Stimulated activated CD4-positive, alpha-beta T cell treated with anti-CD3 and anti-CD28 coated beads, Interleukin-15, amount 100 ng/mL, for 48 hours (primary cell): ENCODE measurements at regions not wholly inside any gene's neighbourhood (a gene's known extent, or its start where the extent isn't known, plus 50 kb on each side); places are given as distances from the start of the nearest gene placed in this dataset.
A peak's percentile ranks its signal among the peaks of the same experiment; 100 is the strongest.
"Not testable (repeated sequence)": the region's sequence is repeated elsewhere in the genome, so short reads cannot be mapped to it uniquely, and the experiment has no call there.

ENCODE experiments used
- DNase-seq, 2 donors: peaks; one replicate each; pipeline ENCODE4 v3.0.0-alpha.2; 2020; ENCODE audit warnings: low read depth in 2 of 2

- no peak for DNase-seq
Measured at GRCh38 chr16:87150681-87151280, 166.4 kb downstream of the C16orf95 start.

GRCh38 chr16:87152221-87152755, 164.9 kb downstream of the C16orf95 start:
- no peak for DNase-seq

GRCh38 chr16:87153326-87153725, 163.9 kb downstream of the C16orf95 start:
- DNase-seq = no peak

- DNase-seq = not testable (repeated sequence)
Measured at GRCh38 chr16:87155315-87155714, 161.9 kb downstream of the C16orf95 start.

- no peak for DNase-seq
Measured at GRCh38 chr16:87156195-87156594, 161.0 kb downstream of the C16orf95 start.

GRCh38 chr16:87160234-87160636, 157.0 kb downstream of the C16orf95 start:
- no peak for DNase-seq

GRCh38 chr16:87160701-87161337, 156.4 kb downstream of the C16orf95 start:
- no peak for DNase-seq

- not testable (repeated sequence) for DNase-seq
Measured at GRCh38 chr16:87161410-87161809, 155.8 kb downstream of the C16orf95 start.

- DNase-seq = peak in 1 of 2 donors; percentile 16
Measured at GRCh38 chr16:87161822-87162676, 155.1 kb downstream of the C16orf95 start.

- not testable (repeated sequence) for DNase-seq
Measured at GRCh38 chr16:87162799-87163198, 154.4 kb downstream of the C16orf95 start.

GRCh38 chr16:87163637-87164036, 153.6 kb downstream of the C16orf95 start:
- no peak for DNase-seq

GRCh38 chr16:87165151-87165550, 152.0 kb downstream of the C16orf95 start:
- no peak for DNase-seq

- DNase-seq = no peak
Measured at GRCh38 chr16:87165885-87166284, 151.3 kb downstream of the C16orf95 start.

GRCh38 chr16:87166321-87166720, 150.9 kb downstream of the C16orf95 start:
- no peak for DNase-seq

GRCh38 chr16:87166934-87167333, 150.3 kb downstream of the C16orf95 start:
- DNase-seq = no peak

- DNase-seq = no peak
Measured at GRCh38 chr16:87169509-87169995, 147.6 kb downstream of the C16orf95 start.

GRCh38 chr16:87170310-87170709, 146.9 kb downstream of the C16orf95 start:
- DNase-seq = no peak

- DNase-seq = no peak
Measured at GRCh38 chr16:87171723-87172122, 145.5 kb downstream of the C16orf95 start.

- no peak for DNase-seq
Measured at GRCh38 chr16:87172632-87173031, 144.6 kb downstream of the C16orf95 start.

GRCh38 chr16:87173294-87173893, 143.8 kb downstream of the C16orf95 start:
- DNase-seq = no peak

GRCh38 chr16:87174061-87174460, 143.1 kb downstream of the C16orf95 start:
- no peak for DNase-seq

- DNase-seq = no peak
Measured at GRCh38 chr16:87176735-87177134, 140.5 kb downstream of the C16orf95 start.
